ENCODE measurements at regions not wholly inside any gene's neighbourhood (a gene's known extent, or its start where the extent isn't known, plus 50 kb on each side); places are given as distances from the start of the nearest gene placed in this dataset.
A peak's percentile ranks its signal among the peaks of the same experiment; 100 is the strongest.
"Not testable (repeated sequence)": the region's sequence is repeated elsewhere in the genome, so short reads cannot be mapped to it uniquely, and the experiment has no call there.

DNA sequence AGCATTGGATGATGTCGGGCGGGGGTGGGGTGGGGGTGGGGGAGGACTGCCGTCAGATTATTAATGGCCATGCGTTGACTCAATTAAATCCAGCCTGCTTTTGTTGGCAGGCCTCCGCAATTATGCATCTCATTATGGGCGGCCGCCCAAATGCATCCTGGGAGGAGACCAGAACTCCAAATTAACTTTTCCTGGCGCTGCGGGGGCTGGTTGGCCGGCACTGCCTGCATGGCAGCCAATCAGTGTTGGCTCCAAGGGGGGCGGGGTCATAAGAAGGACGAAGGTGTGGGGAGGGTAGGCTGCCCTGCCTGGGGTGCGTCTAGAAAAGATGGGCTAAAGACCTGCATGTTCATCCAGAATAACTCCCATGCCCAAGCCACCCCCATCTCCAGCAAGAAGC, 83.9 kb upstream of the PAX2 start:
- DNase-seq (ENCODE audit: low spot score): no peak
- no peak for ATAC-seq

DNA sequence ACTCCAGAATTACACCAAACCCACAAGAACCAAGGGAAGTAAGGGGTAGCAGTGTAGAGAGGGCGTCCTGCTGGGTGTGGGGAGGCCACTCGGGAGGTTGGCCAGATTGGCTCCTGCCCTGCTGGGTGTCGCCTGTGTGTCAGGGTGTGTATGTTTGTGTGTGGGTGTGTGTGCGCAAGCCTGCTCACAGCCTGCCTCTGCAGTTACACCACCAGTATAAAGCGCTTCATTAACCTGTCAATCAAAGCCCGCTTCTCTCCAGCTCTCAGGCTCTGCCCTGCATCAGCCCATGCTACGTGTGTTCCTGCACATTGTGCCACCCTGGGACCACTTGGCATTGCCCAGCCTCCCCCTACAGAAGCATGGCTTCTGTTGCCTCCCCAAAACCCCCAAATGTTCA, 83.3 kb upstream of the PAX2 start:
- no peak for ATAC-seq

GRCh38 chr10:100664316-100665149, 80.8 kb upstream of the PAX2 start:
- ATAC-seq (no peak), DNase-seq (ENCODE audit: low spot score) (no peak)

More for the DNA sequence above, 83.3 kb upstream of the PAX2 start:
- DNase-seq (ENCODE audit: low spot score): no peak

DNA sequence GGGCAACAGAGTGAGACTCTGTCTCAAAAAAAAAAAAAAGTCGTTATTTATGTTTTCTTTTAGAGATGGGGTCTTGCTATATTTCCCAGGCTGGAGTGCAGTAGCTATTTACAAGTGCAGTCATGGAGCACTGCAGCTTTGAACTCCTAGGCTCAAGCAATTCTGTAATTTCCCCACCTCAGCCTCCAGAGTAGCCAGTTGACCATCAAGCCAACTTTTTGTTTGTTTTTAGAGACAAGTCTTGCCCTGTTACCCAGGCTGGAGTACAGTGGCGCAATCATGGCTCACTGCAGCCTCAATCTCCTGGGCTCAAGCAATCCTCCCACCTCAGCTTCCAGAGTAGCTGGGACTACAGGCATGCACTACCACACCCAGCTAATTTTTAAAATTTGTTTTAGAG, 78.7 kb upstream of the PAX2 start:
- ATAC-seq: peak; percentile 77
- DNase-seq (ENCODE audit: low spot score): not testable (repeated sequence)

- DNase-seq (ENCODE audit: low spot score): no peak
- no peak for ATAC-seq
These were observed 75.8 kb upstream of the PAX2 start for GRCh38 chr10:100669616-100670015.

DNA sequence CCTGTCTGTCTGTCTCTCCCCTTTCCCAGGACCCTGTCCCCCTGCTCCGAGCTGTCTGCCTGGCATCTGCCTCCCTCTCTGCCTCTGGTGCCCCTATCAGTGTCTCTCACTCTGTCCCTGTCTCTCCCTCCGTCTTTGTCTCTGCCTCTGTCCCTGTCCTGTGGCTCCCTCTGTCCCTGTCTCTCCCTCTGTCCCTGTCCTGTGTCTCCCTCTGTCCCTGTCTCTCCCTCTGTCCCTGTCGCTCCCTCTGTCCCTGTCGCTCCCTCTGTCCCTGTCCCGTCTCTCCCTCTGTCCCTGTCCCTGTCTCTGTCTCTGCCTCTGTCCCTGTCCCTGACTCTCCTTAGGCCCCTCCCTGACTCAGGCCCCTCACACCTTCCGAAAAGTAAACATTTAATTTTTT, 75.0 kb upstream of the PAX2 start:
- ATAC-seq: no peak
- no peak for DNase-seq (ENCODE audit: low spot score)

- ATAC-seq (peak; percentile 85), DNase-seq (ENCODE audit: low spot score) (peak; percentile 54)
These were observed 74.4 kb upstream of the PAX2 start for GRCh38 chr10:100670828-100671479.

- no peak for ATAC-seq
- DNase-seq (ENCODE audit: low spot score): no peak
These were observed 73.2 kb upstream of the PAX2 start for GRCh38 chr10:100672199-100672598.

GRCh38 chr10:100677290-100677945, 68.0 kb upstream of the PAX2 start:
- ATAC-seq: no peak
- no peak for DNase-seq (ENCODE audit: low spot score)

DNA sequence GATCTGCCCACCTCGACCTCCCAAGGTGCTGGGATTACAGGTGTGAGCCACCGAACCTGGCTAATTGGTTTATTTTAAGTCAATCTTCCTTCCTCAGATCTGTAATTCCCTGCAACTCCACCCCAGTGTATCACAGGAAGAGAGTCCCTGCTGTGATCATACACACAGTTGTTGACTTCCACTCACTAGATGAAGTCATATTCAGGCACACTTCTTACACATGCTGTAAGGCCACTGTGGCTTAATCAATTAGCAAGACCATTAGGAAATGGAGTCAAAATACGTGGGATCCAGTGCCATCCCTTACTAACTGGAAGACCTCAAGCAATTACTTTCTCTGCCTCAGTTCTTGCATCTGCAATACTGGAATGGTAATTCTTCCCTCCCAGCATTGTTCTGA, 66.1 kb upstream of the PAX2 start:
- DNase-seq (ENCODE audit: low spot score) (no peak), ATAC-seq (no peak)

- no peak for DNase-seq (ENCODE audit: low spot score)
- ATAC-seq: no peak
These were observed 62.4 kb upstream of the PAX2 start for GRCh38 chr10:100683004-100683403.

- DNase-seq (ENCODE audit: low spot score): no peak
These were observed 61.7 kb upstream of the PAX2 start for GRCh38 chr10:100683545-100684300.

GRCh38 chr10:100684688-100685235, 60.6 kb upstream of the PAX2 start:
- ATAC-seq: no peak
- DNase-seq (ENCODE audit: low spot score): no peak

More at GRCh38 chr10:100683545-100684300, 61.7 kb upstream of the PAX2 start:
- no peak for ATAC-seq

DNA sequence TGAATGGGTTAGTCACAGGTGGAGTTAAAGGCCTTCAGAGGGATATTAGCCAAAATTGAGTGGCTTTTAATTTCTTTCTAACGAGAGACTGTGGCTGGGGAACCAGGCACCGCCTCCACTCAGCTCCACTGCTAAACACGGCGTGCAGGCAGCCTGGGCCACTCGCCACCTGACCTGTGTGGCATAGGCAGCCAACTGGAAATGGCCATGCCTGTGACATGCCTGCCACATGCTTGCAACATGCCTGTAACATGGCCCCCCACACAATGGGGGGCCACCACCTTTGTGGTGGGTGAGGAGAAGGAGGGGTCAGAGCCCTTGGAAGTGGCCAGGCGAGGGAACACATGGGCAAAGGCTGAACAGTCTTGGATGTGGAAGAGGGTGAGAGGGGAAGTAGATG, 60.1 kb upstream of the PAX2 start:
- ATAC-seq: no peak
- DNase-seq (ENCODE audit: low spot score): no peak

DNA sequence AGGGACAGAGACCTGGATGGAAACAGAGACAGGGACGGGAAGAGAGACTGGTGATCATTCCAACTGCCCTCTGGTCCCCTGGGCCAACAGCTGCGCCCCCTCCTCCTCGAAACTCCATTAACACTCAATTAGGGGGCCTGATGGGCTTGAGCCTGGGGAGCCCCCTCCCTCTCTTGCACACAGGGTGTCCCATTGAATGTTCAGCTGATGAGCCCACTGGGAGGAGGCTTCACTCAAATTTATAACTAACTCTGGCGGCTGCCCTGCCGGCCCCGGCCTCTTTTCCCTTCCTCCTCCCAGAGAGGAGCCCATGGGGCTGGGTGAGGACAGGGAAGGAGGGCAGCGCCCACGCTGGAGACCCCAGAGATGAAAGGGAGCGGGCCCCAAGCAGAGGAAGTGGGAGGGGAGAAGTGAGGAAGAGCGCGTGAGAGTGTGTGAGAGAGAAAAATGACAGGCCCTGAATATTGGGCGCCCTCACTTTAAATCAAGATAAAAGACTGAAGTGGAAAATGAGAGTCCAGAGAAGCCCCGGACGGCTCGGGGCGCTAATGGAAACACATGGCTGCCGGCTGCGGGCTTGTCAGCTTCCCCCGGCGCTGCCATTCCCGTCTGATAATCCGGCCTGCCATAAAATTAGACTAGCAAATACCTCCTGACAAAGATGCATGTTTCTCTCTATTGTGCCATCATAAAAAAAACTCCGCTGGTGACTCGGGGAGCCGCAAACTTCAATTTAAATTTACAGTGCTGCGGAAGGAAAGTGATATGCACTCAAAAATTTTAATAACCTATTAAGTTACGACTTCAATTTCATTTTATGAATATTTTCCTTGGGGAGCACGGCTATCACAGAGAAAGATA, 58.0 kb upstream of the PAX2 start:
- ATAC-seq (no peak), DNase-seq (ENCODE audit: low spot score) (no peak)

GRCh38 chr10:100688201-100688600, 57.2 kb upstream of the PAX2 start:
- no peak for ATAC-seq
- DNase-seq (ENCODE audit: low spot score): no peak

- no peak for ATAC-seq
- no peak for DNase-seq (ENCODE audit: low spot score)
These were observed 51.6 kb upstream of the PAX2 start for GRCh38 chr10:100693821-100694220.
